Esophagus squamous epithelium (tissue), 5 donors: ENCODE measurements at regions not wholly inside any gene's neighbourhood (a gene's known extent, or its start where the extent isn't known, plus 50 kb on each side); places are given as distances from the start of the nearest gene placed in this dataset.

Experiments
- DNase-seq: peaks from one replicate; lab custom pipeline; 2025; lab: John Stamatoyannopoulos, UW
- H3K27ac ChIP-seq, 4 donors: fragments of 200-600 bp; sonication (generic); one replicate each; pipeline ENCODE4 v1.5.1; 2016 to 2019; ENCODE audit warnings: mild to moderate bottlenecking in 1 of 4
- H3K27me3 ChIP-seq, 4 donors: fragments of 200-600 bp; sonication (generic); 1 replicate in 3 of 4; 2 replicates in 1 of 4; pipeline versions ENCODE4 v1.5.1 to v1.6.0; 2017 to 2021; ENCODE audit warnings: antibody characterized with exemption in 1 of 4
- H3K36me3 ChIP-seq, 3 donors: fragments of 200-600 bp; sonication (generic); one replicate each; pipeline ENCODE4 v1.5.1; 2016 to 2019
- H3K4me1 ChIP-seq, 3 donors: fragments of 200-600 bp; sonication (generic); one replicate each; pipeline ENCODE4 v1.5.1; 2017 to 2019
- H3K4me3 ChIP-seq, 4 donors: fragments of 200-600 bp; sonication (generic); 1 replicate in 3 of 4; 2 replicates in 1 of 4; pipeline ENCODE4 v1.5.1; 2016 to 2019; ENCODE audit warnings: mild to moderate bottlenecking in 2 of 4, moderate library complexity in 1 of 4
- H3K9me3 ChIP-seq, 3 donors: fragments of 200-600 bp; sonication (generic); one replicate each; pipeline ENCODE4 v1.5.1; 2016 to 2019
- POLR2A ChIP-seq, 4 donors: fragments of 450-650 bp; IDR thresholded peaks; one replicate each; pipeline ENCODE4 v1.6.1; 2017; ENCODE audit warnings: antibody characterized with exemption in 4 of 4, mild to moderate bottlenecking in 4 of 4, moderate library complexity in 3 of 4
- WGBS, 2 donors: methylation state at CpG; one replicate each; pipeline ENCODE4 v1.1.5; 2018; 5-methylcytosine and 5-hydroxymethylcytosine counted together
- intact Hi-C: fragments of 100-400 bp; cut with DNase I; formaldehyde crosslinking; loops from one replicate; pipeline ENCODE4 v1.15.0; 2022
- TF ChIP-seq, protein P1 (sequence below), 6 experiments: fragments of 450-650 bp in 4 of 6; fragments of 200-600 bp in 2 of 6; sonication (generic) in 2 of 6; IDR thresholded peaks; one replicate each; pipeline ENCODE4 v1.5.1; 2016 to 2019; ENCODE audit warnings: antibody characterized with exemption in 6 of 6, mild to moderate bottlenecking in 4 of 6, moderate library complexity in 4 of 6
- donor health status: DM: yes; HTN: yes; CAD: no.

DNA sequence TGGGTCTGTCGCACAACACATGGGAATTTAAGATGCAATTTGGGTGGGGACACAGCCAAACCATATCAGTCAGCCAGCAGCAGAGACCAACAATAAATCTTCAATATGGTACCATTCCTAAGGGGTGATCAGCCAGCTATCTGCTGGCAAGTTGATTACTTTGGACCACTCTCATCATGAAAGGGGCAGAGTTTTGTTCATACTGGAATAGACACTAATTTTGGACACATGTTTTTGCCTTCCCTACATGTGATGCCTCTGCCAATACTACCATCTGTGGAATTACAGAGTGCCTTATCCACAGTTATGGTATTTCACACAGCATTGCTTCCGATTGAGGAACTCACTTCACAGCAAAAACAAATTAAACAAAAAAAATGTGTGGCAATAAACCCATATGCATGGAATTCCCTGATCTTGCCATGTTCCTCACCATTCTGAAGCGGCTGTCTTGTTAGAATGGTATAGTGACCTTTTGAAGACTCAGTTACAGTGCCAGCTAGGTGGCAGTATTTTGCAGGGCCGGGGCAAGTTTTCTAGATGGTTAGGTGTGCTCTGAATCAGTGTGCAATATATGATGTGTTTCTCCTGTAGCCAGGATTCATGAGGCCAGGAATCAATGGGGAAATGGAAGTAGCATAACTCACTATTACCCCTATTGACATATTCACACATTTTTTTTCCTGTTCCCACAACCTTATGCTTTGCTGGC, 179.0 kb upstream of the IGF1 start:
- Histone ChIP-seq H3K4me1 (no peaks in the 10 kb centered on the region), H3K9me3 (peaks cover 0 to 7% (median 0%) of the 10 kb centered on the region in 3 donors), H3K36me3 (no peaks in the 10 kb centered on the region), H3K27ac (no peak overlapping the region), H3K27me3 (no peaks in the 10 kb centered on the region), H3K4me3 (no peak overlapping the region)
- no peak for TF ChIP-seq POLR2A (IDR thresholded peaks at IDR 0.05)
- TF ChIP-seq, protein P1, sequence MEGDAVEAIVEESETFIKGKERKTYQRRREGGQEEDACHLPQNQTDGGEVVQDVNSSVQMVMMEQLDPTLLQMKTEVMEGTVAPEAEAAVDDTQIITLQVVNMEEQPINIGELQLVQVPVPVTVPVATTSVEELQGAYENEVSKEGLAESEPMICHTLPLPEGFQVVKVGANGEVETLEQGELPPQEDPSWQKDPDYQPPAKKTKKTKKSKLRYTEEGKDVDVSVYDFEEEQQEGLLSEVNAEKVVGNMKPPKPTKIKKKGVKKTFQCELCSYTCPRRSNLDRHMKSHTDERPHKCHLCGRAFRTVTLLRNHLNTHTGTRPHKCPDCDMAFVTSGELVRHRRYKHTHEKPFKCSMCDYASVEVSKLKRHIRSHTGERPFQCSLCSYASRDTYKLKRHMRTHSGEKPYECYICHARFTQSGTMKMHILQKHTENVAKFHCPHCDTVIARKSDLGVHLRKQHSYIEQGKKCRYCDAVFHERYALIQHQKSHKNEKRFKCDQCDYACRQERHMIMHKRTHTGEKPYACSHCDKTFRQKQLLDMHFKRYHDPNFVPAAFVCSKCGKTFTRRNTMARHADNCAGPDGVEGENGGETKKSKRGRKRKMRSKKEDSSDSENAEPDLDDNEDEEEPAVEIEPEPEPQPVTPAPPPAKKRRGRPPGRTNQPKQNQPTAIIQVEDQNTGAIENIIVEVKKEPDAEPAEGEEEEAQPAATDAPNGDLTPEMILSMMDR (IDR thresholded peaks at IDR 0.05) = peak in 2 of 6 experiments; percentile 13 to 26
- 75 to 79% methylated on average over 4 of the region's 4 CpGs for WGBS, 2 donors
- intact Hi-C loops = no loop called here
- DNase-seq = no peak

- TF ChIP-seq, protein P1 (IDR thresholded peaks at IDR 0.05) = no peak
- no peak for TF ChIP-seq POLR2A (IDR thresholded peaks at IDR 0.05)
- Histone ChIP-seq H3K27ac (no peak overlapping the region), H3K4me3 (no peak overlapping the region), H3K4me1 (no peaks in the 10 kb centered on the region), H3K36me3 (no peaks in the 10 kb centered on the region), H3K9me3 (peaks cover 0 to 7% (median 0%) of the 10 kb centered on the region in 3 donors), H3K27me3 (no peaks in the 10 kb centered on the region)
- DNase-seq = no peak
- intact Hi-C loops = no loop called here
- WGBS, 2 donors = 82% methylated on average over 2 of the region's 2 CpGs; no CpG with 5 or more reads in 1 of the 2 donors
Measured at GRCh38 chr12:102653406-102653805, 173.0 kb upstream of the IGF1 start.

DNA sequence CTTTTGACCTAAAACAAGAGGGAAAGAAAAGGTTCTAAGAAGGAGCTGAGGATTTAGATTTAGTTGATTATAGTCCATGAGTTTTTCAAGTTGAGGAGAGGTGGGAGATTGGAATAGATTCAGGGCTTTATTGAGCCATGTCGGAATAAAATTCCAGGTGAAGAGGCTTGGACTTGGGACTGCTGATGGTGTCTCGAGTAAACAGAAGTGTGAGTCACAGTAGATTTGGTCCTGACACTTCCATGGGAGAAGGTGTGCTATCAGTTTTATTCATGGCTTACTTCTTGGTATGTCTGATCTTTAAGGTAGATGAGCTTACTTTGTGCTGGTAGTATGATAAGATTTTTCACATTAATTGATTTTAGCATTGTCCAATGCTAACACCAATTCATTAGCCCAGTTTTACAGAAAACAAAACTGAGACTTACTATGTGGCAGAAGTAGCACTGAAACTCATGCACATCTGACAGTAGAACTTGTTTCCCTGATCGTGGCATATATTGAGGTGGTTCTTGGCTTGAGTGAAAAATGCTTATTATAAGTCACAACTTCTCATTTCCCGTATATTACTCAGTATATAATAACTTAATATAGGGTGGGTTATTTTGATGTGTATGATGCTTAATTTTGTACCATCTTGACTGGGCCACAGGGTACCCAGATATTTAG, 172.4 kb upstream of the IGF1 start:
- WGBS, 2 donors = 68 to 77% methylated on average over 4 of the region's 4 CpGs

DNA sequence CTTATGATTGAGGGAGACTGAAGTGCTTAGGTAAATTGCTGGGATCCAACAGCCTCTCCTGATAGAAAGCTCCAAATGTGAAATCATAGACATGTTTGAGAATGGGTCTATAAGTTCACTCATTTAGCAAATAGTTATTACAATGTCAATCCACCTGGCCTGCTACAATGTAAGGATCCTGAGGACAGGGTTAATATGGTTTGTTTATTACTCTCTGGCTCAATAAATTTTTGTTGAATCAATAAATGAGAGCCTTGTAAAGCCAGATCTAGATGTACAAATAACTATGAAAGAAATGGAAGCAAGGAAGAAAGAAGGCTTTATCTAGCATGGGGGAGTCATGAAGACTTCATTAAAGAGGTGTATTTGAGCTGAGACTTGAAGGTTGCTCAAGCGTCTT, 165.6 kb upstream of the IGF1 start:
- no peak for DNase-seq
- no peak for TF ChIP-seq POLR2A (IDR thresholded peaks at IDR 0.05)
- TF ChIP-seq, protein P1 (IDR thresholded peaks at IDR 0.05) = no peak
- 76 to 82% methylated on average over 1 of the region's 1 CpG for WGBS, 2 donors
- Histone ChIP-seq H3K4me1 (no peaks in the 10 kb centered on the region), H3K9me3 (no peaks in the 10 kb centered on the region), H3K27me3 (no peaks in the 10 kb centered on the region), H3K36me3 (no peaks in the 10 kb centered on the region), H3K4me3 (no peak overlapping the region), H3K27ac (no peak overlapping the region)
- intact Hi-C loops = no loop called here

More for the DNA sequence above, 172.4 kb upstream of the IGF1 start:
- peaks cover 0 to 7% (median 0%) of the 10 kb centered on the region in 3 donors for H3K9me3 ChIP-seq
- TF ChIP-seq, protein P1 (IDR thresholded peaks at IDR 0.05) = no peak
- TF ChIP-seq POLR2A (IDR thresholded peaks at IDR 0.05) = no peak
- no peaks in the 10 kb centered on the region for H3K4me1 ChIP-seq
- intact Hi-C loops = no loop called here
- DNase-seq = no peak
- no peaks in the 10 kb centered on the region for H3K36me3 ChIP-seq
- no peaks in the 10 kb centered on the region for H3K27me3 ChIP-seq
- H3K4me3 ChIP-seq = no peak overlapping the region
- H3K27ac ChIP-seq = no peak overlapping the region

GRCh38 chr12:102643879-102644575, 163.7 kb upstream of the IGF1 start:
- Histone ChIP-seq H3K4me3 (no peak overlapping the region), H3K36me3 (no peaks in the 10 kb centered on the region), H3K9me3 (no peaks in the 10 kb centered on the region), H3K4me1 (no peaks in the 10 kb centered on the region), H3K27me3 (no peaks in the 10 kb centered on the region), H3K27ac (no peak overlapping the region)
- whole genome bisulfite sequencing, 2 donors = 83% methylated on average over 1 to 2 of the region's 2 CpGs
- no peak for DNase-seq
- intact Hi-C loops = no loop called here
- no peak for TF ChIP-seq POLR2A (IDR thresholded peaks at IDR 0.05)
- TF ChIP-seq, protein P1 (IDR thresholded peaks at IDR 0.05) = no peak
